GM18517 (cell line): ENCODE measurements at regions not wholly inside any gene's neighbourhood (a gene's known extent, or its start where the extent isn't known, plus 50 kb on each side); places are given as distances from the start of the nearest gene placed in this dataset.

Experiments
- ATAC-seq: cut with Tn5 transposase; IDR thresholded peaks from one replicate; pipeline ENCODE4 v1.9.1; 2021; ENCODE audit warnings: mild to moderate bottlenecking, moderate library complexity; ENCODE audit not compliant: unreplicated experiment

GRCh38 chr10:94085766-94086437 is 92.2 kb downstream of the PLCE1 start:
- no peak for ATAC-seq

- no peak for ATAC-seq
Measured at GRCh38 chr10:94088926-94089381, 95.2 kb downstream of the PLCE1 start.

GRCh38 chr10:94091649-94092048 is 97.9 kb downstream of the PLCE1 start:
- ATAC-seq: no peak

GRCh38 chr10:94092848-94093247 is 99.1 kb downstream of the PLCE1 start:
- no peak for ATAC-seq

- ATAC-seq: no peak
Measured at GRCh38 chr10:94093286-94093905, 99.7 kb downstream of the PLCE1 start.

GRCh38 chr10:94094540-94094939 is 100.8 kb downstream of the PLCE1 start:
- ATAC-seq: no peak

- ATAC-seq: no peak
Measured at GRCh38 chr10:94097656-94098055, 103.9 kb downstream of the PLCE1 start.

GRCh38 chr10:94098896-94099295 is 105.2 kb downstream of the PLCE1 start:
- ATAC-seq: no peak

- ATAC-seq: no peak
Measured at GRCh38 chr10:94101894-94102293, 108.2 kb downstream of the PLCE1 start.

GRCh38 chr10:94102436-94102835 is 108.7 kb downstream of the PLCE1 start:
- ATAC-seq: no peak

GRCh38 chr10:94103192-94103591 is 109.5 kb downstream of the PLCE1 start:
- no peak for ATAC-seq

- ATAC-seq: no peak
Measured at GRCh38 chr10:94103801-94104221, 110.1 kb downstream of the PLCE1 start.

- no peak for ATAC-seq
Measured at GRCh38 chr10:94104316-94105000, 110.7 kb downstream of the PLCE1 start.

GRCh38 chr10:94105226-94105625 is 111.5 kb downstream of the PLCE1 start:
- ATAC-seq: no peak

GRCh38 chr10:94107191-94107590 is 113.5 kb downstream of the PLCE1 start:
- ATAC-seq: no peak

GRCh38 chr10:94108200-94108599 is 114.5 kb downstream of the PLCE1 start:
- ATAC-seq: no peak

GRCh38 chr10:94111367-94111766 is 117.6 kb downstream of the PLCE1 start:
- ATAC-seq: no peak

- ATAC-seq: no peak
Measured at GRCh38 chr10:94112321-94112720, 118.6 kb downstream of the PLCE1 start.

GRCh38 chr10:94115725-94116124 is 122.0 kb downstream of the PLCE1 start:
- no peak for ATAC-seq

- ATAC-seq: no peak
Measured at GRCh38 chr10:94116848-94117247, 123.1 kb downstream of the PLCE1 start.

- ATAC-seq: no peak
Measured at GRCh38 chr10:94122211-94122610, 128.5 kb downstream of the PLCE1 start.
